H1 (cell line): ENCODE measurements at regions not wholly inside any gene's neighbourhood (a gene's known extent, or its start where the extent isn't known, plus 50 kb on each side); places are given as distances from the start of the nearest gene placed in this dataset.

Experiments
- CTCF ChIA-PET: fragments of 300-600 bp; sonication (Branson Sonifier 250); formaldehyde crosslinking; loops from one replicate; lab custom pipeline; 2021; ENCODE audit not compliant: partially characterized antibody; lab: Charles Lee
- POLR2A ChIA-PET: fragments of 300-600 bp; sonication (Branson Sonifier 250); formaldehyde crosslinking; loops from one replicate; lab custom pipeline; 2021; ENCODE audit warnings: inconsistent platforms; ENCODE audit not compliant: partially characterized antibody; lab: Charles Lee
- DNase-seq, 2 experiments: peaks; one replicate each; pipeline versions ENCODE4 v3.0.0 to v3.0.0-alpha.2; 2010 to 2022; ENCODE audit warnings: low spot score in 2 of 2, low read depth in 1 of 2, mixed read lengths in 1 of 2
- FAIRE-seq: peaks from 2 replicates; lab custom pipeline; 2011; peaks lifted over from hg19 to GRCh38; lab: Jason Lieb, UNC
- H2AFZ ChIP-seq: 2 replicates; pipeline ENCODE4 v1.8.1; 2012; ENCODE audit warnings: low read length, inconsistent platforms
- H2AK5ac ChIP-seq: 2 replicates; pipeline ENCODE4 v1.6.1; 2013; ENCODE audit warnings: low read depth, low read length
- H2BK120ac ChIP-seq: replicated peaks from 2 replicates; pipeline ENCODE3; 2013; ENCODE audit warnings: low read depth, low read length, inconsistent platforms
- H2BK12ac ChIP-seq: 2 replicates; pipeline ENCODE4 v1.6.1; 2013; ENCODE audit warnings: low read depth, low read length
- H2BK15ac ChIP-seq: 2 replicates; pipeline ENCODE4 v1.6.1; 2013; ENCODE audit warnings: low read length
- H2BK20ac ChIP-seq: 2 replicates; pipeline ENCODE4 v1.6.1; 2013; ENCODE audit warnings: low read length
- H2BK5ac ChIP-seq: 2 replicates; pipeline ENCODE4 v1.6.1; 2013; ENCODE audit warnings: low read depth, low read length
- H3K14ac ChIP-seq: 2 replicates; pipeline ENCODE4 v1.6.1; 2013; ENCODE audit warnings: inconsistent platforms; ENCODE audit not compliant: insufficient read length
- H3K18ac ChIP-seq: 2 replicates; pipeline ENCODE4 v1.6.1; 2013; ENCODE audit warnings: low read length; ENCODE audit errors: extremely low read depth
- H3K23ac ChIP-seq: 2 replicates; pipeline ENCODE4 v1.6.1; 2013; ENCODE audit warnings: inconsistent platforms; ENCODE audit not compliant: insufficient read length
- H3K23me2 ChIP-seq: 2 replicates; pipeline ENCODE4 v1.6.1; 2013; ENCODE audit warnings: low read depth, low read length
- H3K27ac ChIP-seq: 2 replicates; pipeline ENCODE4 v1.6.1; 2011; ENCODE audit warnings: low read depth, low read length, inconsistent platforms
- H3K27me3 ChIP-seq, 4 experiments: replicated peaks in 1 of 4; 1 replicate in 1 of 4; 2 replicates in 3 of 4; pipeline versions ENCODE4 v1.6.1 to v1.8.1; 2011 to 2013; ENCODE audit warnings: low read length in 3 of 4, mild to moderate bottlenecking in 3 of 4, inconsistent platforms in 2 of 4, mixed read lengths in 2 of 4, moderate library complexity in 1 of 4; ENCODE audit not compliant: control insufficient read depth in 3 of 4, insufficient read depth in 3 of 4; ENCODE audit errors: extremely low read depth in 1 of 4
- H3K36me3 ChIP-seq, 4 experiments: 2 replicates each; pipeline versions ENCODE4 v1.6.1 to v1.8.1; 2011 to 2013; ENCODE audit warnings: mild to moderate bottlenecking in 4 of 4, low read length in 3 of 4, moderate library complexity in 2 of 4, control low read depth in 1 of 4, inconsistent platforms in 1 of 4; ENCODE audit not compliant: insufficient read depth in 4 of 4, control insufficient read depth in 2 of 4
- H3K4ac ChIP-seq: replicated peaks from 2 replicates; pipeline ENCODE3; 2013; ENCODE audit warnings: low read length, low read depth, mixed read lengths, inconsistent platforms; ENCODE audit not compliant: insufficient read length
- H3K4me1 ChIP-seq, 4 experiments: replicated peaks in 1 of 4; 1 replicate in 1 of 4; 2 replicates in 3 of 4; pipeline versions ENCODE4 v1.6.1 to v1.8.1; 2011 to 2013; ENCODE audit warnings: low read length in 3 of 4, inconsistent platforms in 2 of 4, mixed read lengths in 1 of 4; ENCODE audit not compliant: insufficient read depth in 4 of 4, control insufficient read depth in 3 of 4
- H3K4me2 ChIP-seq, 2 experiments: 2 replicates each; pipeline versions ENCODE4 v1.6.1 to v1.8.1; 2011 to 2013; ENCODE audit warnings: low read depth in 2 of 2, low read length in 2 of 2, control low read depth in 1 of 2, inconsistent platforms in 1 of 2, mild to moderate bottlenecking in 1 of 2; ENCODE audit not compliant: insufficient read depth in 1 of 2
- H3K4me3 ChIP-seq, 4 experiments: fragments of 200-600, 300-600 bp in 1 of 4; sonication (generic), shearing (Covaris generic), sonication (Bioruptor Twin) in 1 of 4; 2 replicates each; pipeline versions ENCODE4 v1.5.1 to v1.8.1; 2011 to 2016; ENCODE audit warnings: low read length in 4 of 4, low read depth in 3 of 4, control low read depth in 2 of 4, inconsistent platforms in 2 of 4, mild to moderate bottlenecking in 2 of 4, mixed read lengths in 1 of 4, moderate library complexity in 1 of 4; ENCODE audit not compliant: insufficient read depth in 2 of 4; ENCODE audit errors: extremely low read depth in 1 of 4
- H3K56ac ChIP-seq: replicated peaks from 2 replicates; pipeline ENCODE3; 2013; ENCODE audit warnings: low read depth, mild to moderate bottlenecking, mixed read lengths, low read length, inconsistent platforms; ENCODE audit not compliant: insufficient read length
- H3K79me1 ChIP-seq: 2 replicates; pipeline ENCODE4 v1.6.1; 2013; ENCODE audit warnings: low read depth, low read length, control low read depth
- H3K79me2 ChIP-seq, 2 experiments: 2 replicates each; pipeline versions ENCODE4 v1.6.1 to v1.8.1; 2012 to 2013; ENCODE audit warnings: low read length in 2 of 2, mild to moderate bottlenecking in 2 of 2, inconsistent platforms in 1 of 2; ENCODE audit not compliant: insufficient read depth in 2 of 2, control insufficient read depth in 1 of 2
- H3K9ac ChIP-seq, 4 experiments: replicated peaks in 1 of 4; 1 replicate in 1 of 4; 2 replicates in 3 of 4; pipeline versions ENCODE4 v1.6.1 to v1.8.1; 2011 to 2013; ENCODE audit warnings: low read depth in 3 of 4, low read length in 3 of 4, control low read depth in 2 of 4, mild to moderate bottlenecking in 2 of 4, moderate library complexity in 2 of 4, inconsistent platforms in 1 of 4; ENCODE audit errors: extremely low read depth in 1 of 4
- H3K9me3 ChIP-seq, 2 experiments: 2 replicates each; pipeline versions ENCODE4 v1.6.1 to v1.8.1; 2012 to 2013; ENCODE audit warnings: mild to moderate bottlenecking in 2 of 2, moderate library complexity in 2 of 2, control low read depth in 1 of 2, inconsistent platforms in 1 of 2, low read depth in 1 of 2, low read length in 1 of 2, mixed read lengths in 1 of 2; ENCODE audit not compliant: insufficient read depth in 2 of 2
- H4K20me1 ChIP-seq, 2 experiments: replicated peaks in 1 of 2; 2 replicates each; pipeline versions ENCODE3 to v1.8.1; 2011 to 2013; ENCODE audit warnings: inconsistent platforms in 2 of 2, low read length in 2 of 2, mild to moderate bottlenecking in 1 of 2; ENCODE audit not compliant: insufficient read depth in 2 of 2, control insufficient read depth in 1 of 2
- H4K5ac ChIP-seq: 2 replicates; pipeline ENCODE4 v1.6.1; 2013; ENCODE audit warnings: low read length, low read depth, mixed read lengths, inconsistent platforms; ENCODE audit not compliant: insufficient read length
- H4K8ac ChIP-seq: 2 replicates; pipeline ENCODE4 v1.8.0; 2013; ENCODE audit warnings: mild to moderate bottlenecking, moderate library complexity, low read length, inconsistent platforms; ENCODE audit not compliant: insufficient read depth; ENCODE audit errors: extremely low read depth
- H4K91ac ChIP-seq: replicated peaks from 2 replicates; pipeline ENCODE3; 2013; ENCODE audit warnings: low read length, mixed read lengths, inconsistent platforms; ENCODE audit not compliant: insufficient read length
- ATF2 ChIP-seq: IDR thresholded peaks from 2 replicates; pipeline ENCODE4 v1.6.1; 2012; ENCODE audit warnings: low read length, inconsistent platforms
- BACH1 ChIP-seq: IDR thresholded peaks from 2 replicates; pipeline ENCODE4 v1.6.1; 2012; ENCODE audit warnings: low read length, improper control_type of control experiment
- CBX8 ChIP-seq: fragments of 300-800, 300-1000 bp; sonication (generic); IDR thresholded peaks from 2 replicates; pipeline ENCODE4 v1.7.1; 2016; ENCODE audit warnings: low read depth, low read length, borderline replicate concordance
- E2F6 ChIP-seq: IDR thresholded peaks from 2 replicates; pipeline ENCODE4 v1.6.1; 2012; ENCODE audit warnings: inconsistent platforms
- KDM4A ChIP-seq: IDR thresholded peaks from one replicate; pipeline ENCODE4 v1.7.1; 2012; ENCODE audit warnings: low read depth, mild to moderate bottlenecking, moderate library complexity, low read length, inconsistent platforms; ENCODE audit not compliant: severe bottlenecking
- KDM5A ChIP-seq: fragments of 200-600 bp; IDR thresholded peaks from 2 replicates; pipeline ENCODE4 v1.7.1; 2012; ENCODE audit warnings: mild to moderate bottlenecking, low read length, inconsistent platforms, mixed read lengths
- RBBP5 ChIP-seq: IDR thresholded peaks from 2 replicates; pipeline ENCODE4 v1.7.1; 2012; ENCODE audit warnings: low read depth, mild to moderate bottlenecking, inconsistent platforms, low read length, moderate library complexity, borderline replicate concordance
- RXRA ChIP-seq: IDR thresholded peaks from 2 replicates; pipeline ENCODE4 v1.6.1; 2011; ENCODE audit warnings: low read depth, mild to moderate bottlenecking, low read length, moderate library complexity; ENCODE audit not compliant: insufficient read depth
- SAP30 ChIP-seq: fragments of 300-600 bp; sonication (generic); IDR thresholded peaks from 2 replicates; pipeline ENCODE4 v1.7.1; 2012; ENCODE audit warnings: low read length, moderate library complexity, mild to moderate bottlenecking, inconsistent platforms; ENCODE audit not compliant: insufficient read depth, insufficient replicate concordance
- SP2 ChIP-seq: IDR thresholded peaks from 2 replicates; pipeline ENCODE4 v1.6.1; 2012; ENCODE audit warnings: mild to moderate bottlenecking, low read length, inconsistent platforms
- SUZ12 ChIP-seq: fragments of 200-600 bp; sonication (generic); IDR thresholded peaks from 2 replicates; pipeline ENCODE4 v1.6.1; 2012; ENCODE audit warnings: mild to moderate bottlenecking, inconsistent platforms, low read length, moderate library complexity, mixed read lengths
- ZNF274 ChIP-seq: IDR thresholded peaks from 2 replicates; pipeline ENCODE4 v1.7.0; 2012; ENCODE audit warnings: low read length, borderline replicate concordance; ENCODE audit errors: extremely low read depth
- WGBS, 2 experiments: shearing (Covaris generic) in 1 of 2; methylation state at CpG; one replicate each; pipeline versions ENCODE4 v1.1.6 to v1.1.7; 2013 to 2015; ENCODE audit warnings: low lambda C conversion rate in 2 of 2, mixed read lengths in 2 of 2, inconsistent platforms in 1 of 2, low coverage in 1 of 2, missing lambda C conversion rate in 1 of 2; ENCODE audit not compliant: insufficient replicate concordance in 2 of 2, insufficient coverage in 1 of 2, insufficient read length in 1 of 2; ENCODE audit errors: extremely low coverage in 1 of 2, missing lambda C conversion rate in 1 of 2; 5-methylcytosine and 5-hydroxymethylcytosine counted together

- Histone ChIP-seq H2AFZ (no peak overlapping the region), H2BK20ac (peak overlapping the region; percentile 55; the same call in 1 of the 2 replicates), H3K36me3 (no peaks in the 10 kb centered on the region), H3K23me2 (no peaks in the 10 kb centered on the region), H4K20me1 (no peaks in the 10 kb centered on the region), H4K91ac (peak overlapping the region; percentile 93), H3K4me1 (peaks cover 0 to 6% (median 4%) of the 10 kb centered on the region in 4 experiments; a peak in 4 of 7 replicates), H3K14ac (no peak overlapping the region), H2BK15ac (no peak overlapping the region), H2BK5ac (peak overlapping the region; percentile 92; the same call in 1 of the 2 replicates), H3K9ac (no peak overlapping the region), H3K27ac (no peak overlapping the region), H3K79me1 (no peaks in the 10 kb centered on the region), H2BK12ac (peak overlapping the region; percentile 42; the same call in 1 of the 2 replicates), H3K4me2 (no peak overlapping the region), H4K5ac (no peak overlapping the region), H4K8ac (no peak overlapping the region), H3K9me3 (no peaks in the 10 kb centered on the region; a peak in 1 of 4 replicates), H3K4ac (no peak overlapping the region), H3K79me2 (no peaks in the 10 kb centered on the region), H3K4me3 (no peak overlapping the region), H3K27me3 (no peaks in the 10 kb centered on the region), H2BK120ac (peak overlapping the region; percentile 94), H2AK5ac (no peak overlapping the region; the same call in 1 of the 2 replicates), H3K56ac (no peak overlapping the region), H3K18ac (peak overlapping the region; percentile 34; the same call in 1 of the 2 replicates), H3K23ac (no peak overlapping the region)
- ChIA-PET POLR2A (no interaction called here), CTCF (interaction anchor here (1.8 kb wide), 1 partner anchor 488 kb away, joined by 3 read pairs; no protein-coding TSS in a partner anchor)
- DNase-seq (no peak), FAIRE-seq (no peak)
- TF ChIP-seq E2F6: no peak
- no peak for TF ChIP-seq ZNF274
- TF ChIP-seq SP2: no peak
- TF ChIP-seq KDM5A: no peak
- no peak for TF ChIP-seq RXRA
- TF ChIP-seq KDM4A: no peak
- TF ChIP-seq SAP30: no peak
- TF ChIP-seq BACH1: no peak
- no peak for TF ChIP-seq CBX8
- TF ChIP-seq RBBP5: no peak
- no peak for TF ChIP-seq ATF2
- TF ChIP-seq SUZ12: no peak
- 89% methylated on average over 2 of the region's 2 CpGs; no CpG with 5 or more reads in 1 of the 2 experiments for WGBS, 2 experiments
Measured at GRCh38 chr21:27369234-27369633, 402.3 kb upstream of the ADAMTS5 start.
